Rectal smooth muscle tissue (tissue), 1 donor: ENCODE measurements at regions not wholly inside any gene's neighbourhood (a gene's known extent, or its start where the extent isn't known, plus 50 kb on each side); places are given as distances from the start of the nearest gene placed in this dataset.

Experiments used
- H3K27ac ChIP-seq: one replicate; pipeline ENCODE4 v1.7.0; 2013; ENCODE audit warnings: low read depth, low read length, inconsistent platforms
- H3K27me3 ChIP-seq: one replicate; pipeline ENCODE4 v1.7.0; 2013; ENCODE audit warnings: low read length; ENCODE audit not compliant: control insufficient read depth, insufficient read depth
- H3K36me3 ChIP-seq: one replicate; pipeline ENCODE4 v1.7.0; 2013; ENCODE audit warnings: low read length; ENCODE audit not compliant: control insufficient read depth, insufficient read depth
- H3K4me1 ChIP-seq: one replicate; pipeline ENCODE4 v1.7.0; 2013; ENCODE audit warnings: low read length; ENCODE audit not compliant: control insufficient read depth, insufficient read depth
- H3K4me3 ChIP-seq: one replicate; pipeline ENCODE4 v1.7.0; 2013; ENCODE audit warnings: low read length
- H3K9ac ChIP-seq: one replicate; pipeline ENCODE4 v1.7.0; 2013; ENCODE audit warnings: low read length

DNA sequence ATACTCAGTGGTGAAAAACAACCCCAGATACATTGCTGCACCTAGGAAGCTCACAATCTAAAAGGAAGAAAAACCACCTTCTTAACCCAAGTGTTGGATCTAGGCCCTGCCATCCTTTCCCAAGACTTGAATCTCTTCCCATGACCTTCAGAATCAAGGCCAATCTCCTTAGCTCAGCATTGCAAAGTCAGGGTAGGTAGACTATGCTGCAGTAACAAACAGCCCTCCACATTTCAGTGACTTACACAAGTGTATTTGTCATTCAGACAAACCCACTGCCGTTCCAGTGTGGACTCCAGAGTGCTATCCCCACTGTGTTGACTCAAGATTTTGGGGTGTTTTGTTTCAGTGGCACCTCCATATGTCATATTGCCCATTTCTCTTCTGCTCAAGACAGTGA, 278.4 kb downstream of the UACA start:
- H3K4me1 ChIP-seq: no peaks in the 10 kb centered on the region
- H3K9ac ChIP-seq: no peak overlapping the region
- no peak overlapping the region for H3K27ac ChIP-seq
- H3K27me3 ChIP-seq: no peaks in the 10 kb centered on the region
- no peak overlapping the region for H3K4me3 ChIP-seq
- no peaks in the 10 kb centered on the region for H3K36me3 ChIP-seq

DNA sequence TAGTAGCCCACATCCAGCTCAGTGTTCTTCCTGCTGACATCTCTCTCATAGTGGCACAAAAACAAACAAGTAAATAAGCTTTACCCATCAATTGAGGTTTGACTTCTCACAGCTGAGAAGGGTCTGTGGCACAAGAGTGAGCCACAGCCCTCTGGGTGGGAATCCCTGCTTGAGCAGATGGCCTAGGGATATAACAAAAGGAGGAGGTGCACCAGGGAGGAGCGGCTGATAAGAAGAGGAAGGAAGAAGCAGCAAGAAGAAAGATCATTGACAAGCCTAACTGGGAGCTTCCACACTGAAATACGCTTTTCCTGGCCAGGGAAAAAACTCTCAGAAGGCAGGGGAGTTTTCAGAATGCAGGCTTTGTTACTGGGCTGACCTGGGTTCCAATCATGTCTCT, 279.8 kb downstream of the UACA start:
- Histone ChIP-seq H3K4me3 (no peak overlapping the region), H3K9ac (no peak overlapping the region), H3K36me3 (no peaks in the 10 kb centered on the region), H3K4me1 (no peaks in the 10 kb centered on the region), H3K27me3 (no peaks in the 10 kb centered on the region), H3K27ac (no peak overlapping the region)

DNA sequence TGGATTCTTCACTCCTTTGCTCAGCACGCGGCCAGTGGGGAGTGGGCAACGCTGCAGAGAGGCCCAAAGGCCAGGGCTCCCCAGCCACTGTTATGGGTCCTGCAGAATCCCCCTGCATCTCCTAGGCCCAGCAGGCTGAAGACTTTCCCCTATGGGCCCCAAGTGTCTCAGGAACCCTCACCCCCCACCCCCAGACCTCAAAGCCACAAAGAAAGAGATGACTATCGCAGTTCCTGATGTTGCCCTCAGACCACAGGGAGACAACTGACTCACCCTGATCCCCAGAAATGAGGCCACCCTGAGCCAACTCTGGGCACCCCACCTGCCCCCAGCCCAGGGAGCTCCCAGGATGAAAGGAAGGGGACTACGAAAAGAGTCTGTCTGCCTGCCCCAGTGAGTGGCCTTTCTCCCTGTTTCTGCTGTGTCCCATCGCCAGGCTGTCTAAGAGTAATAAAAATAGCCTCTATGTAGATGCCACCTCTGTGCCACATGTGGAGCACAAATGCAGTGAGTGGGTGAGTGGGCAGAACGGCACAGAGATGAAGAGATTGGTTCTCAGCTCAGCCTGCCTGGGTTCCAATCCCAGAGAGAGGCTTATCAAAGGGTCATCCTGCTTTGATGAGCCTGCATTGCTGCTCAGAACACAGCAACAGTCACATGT, 283.0 kb downstream of the UACA start:
- no peaks in the 10 kb centered on the region for H3K36me3 ChIP-seq
- H3K9ac ChIP-seq: no peak overlapping the region
- H3K27ac ChIP-seq: no peak overlapping the region
- no peak overlapping the region for H3K4me3 ChIP-seq
- no peaks in the 10 kb centered on the region for H3K4me1 ChIP-seq
- no peaks in the 10 kb centered on the region for H3K27me3 ChIP-seq

DNA sequence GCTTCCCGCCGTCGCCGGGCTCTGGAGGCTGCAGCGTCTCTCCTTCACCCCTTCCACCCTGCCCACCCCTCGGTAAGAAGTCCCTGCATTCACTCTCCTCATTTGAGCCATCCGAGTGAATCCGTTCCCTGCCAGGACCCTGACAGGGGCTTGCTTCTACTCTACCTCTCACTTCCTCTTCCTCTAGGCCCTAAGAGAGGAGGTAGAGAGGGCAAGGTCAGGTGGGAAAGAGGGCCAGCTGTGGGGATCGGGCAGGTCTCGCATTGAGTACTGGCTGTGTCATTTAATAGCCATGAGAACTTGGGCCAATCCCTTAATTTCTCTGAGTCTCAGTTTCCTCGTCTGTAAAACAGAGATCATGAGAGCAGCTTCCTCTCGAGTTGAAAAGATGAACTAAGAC, 283.6 kb downstream of the UACA start:
- Histone ChIP-seq H3K4me3 (no peak overlapping the region), H3K4me1 (no peaks in the 10 kb centered on the region), H3K9ac (no peak overlapping the region), H3K27ac (no peak overlapping the region), H3K27me3 (no peaks in the 10 kb centered on the region), H3K36me3 (no peaks in the 10 kb centered on the region)

DNA sequence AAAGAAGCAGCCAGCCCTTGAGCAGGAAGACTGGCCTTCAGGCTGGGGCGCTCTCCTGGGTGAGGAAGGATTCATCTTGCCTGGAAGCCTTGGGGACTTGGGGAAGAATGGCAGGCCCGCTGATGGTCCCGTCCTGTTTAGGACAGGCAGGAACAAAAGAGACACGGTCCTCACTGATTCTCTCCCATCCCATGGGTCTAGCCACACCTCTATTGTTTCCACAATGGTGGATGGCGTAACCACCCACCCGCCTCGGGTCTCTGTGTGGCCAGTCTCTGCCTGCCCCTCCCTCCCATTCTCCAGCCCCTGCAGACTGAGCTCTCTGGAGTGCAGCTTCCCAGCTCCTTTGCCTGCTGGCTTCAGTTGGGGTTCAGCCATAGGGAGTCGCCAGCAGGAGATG, 284.3 kb downstream of the UACA start:
- no peaks in the 10 kb centered on the region for H3K36me3 ChIP-seq
- H3K27ac ChIP-seq: no peak overlapping the region
- H3K4me1 ChIP-seq: no peaks in the 10 kb centered on the region
- no peak overlapping the region for H3K9ac ChIP-seq
- no peak overlapping the region for H3K4me3 ChIP-seq
- H3K27me3 ChIP-seq: no peaks in the 10 kb centered on the region

DNA sequence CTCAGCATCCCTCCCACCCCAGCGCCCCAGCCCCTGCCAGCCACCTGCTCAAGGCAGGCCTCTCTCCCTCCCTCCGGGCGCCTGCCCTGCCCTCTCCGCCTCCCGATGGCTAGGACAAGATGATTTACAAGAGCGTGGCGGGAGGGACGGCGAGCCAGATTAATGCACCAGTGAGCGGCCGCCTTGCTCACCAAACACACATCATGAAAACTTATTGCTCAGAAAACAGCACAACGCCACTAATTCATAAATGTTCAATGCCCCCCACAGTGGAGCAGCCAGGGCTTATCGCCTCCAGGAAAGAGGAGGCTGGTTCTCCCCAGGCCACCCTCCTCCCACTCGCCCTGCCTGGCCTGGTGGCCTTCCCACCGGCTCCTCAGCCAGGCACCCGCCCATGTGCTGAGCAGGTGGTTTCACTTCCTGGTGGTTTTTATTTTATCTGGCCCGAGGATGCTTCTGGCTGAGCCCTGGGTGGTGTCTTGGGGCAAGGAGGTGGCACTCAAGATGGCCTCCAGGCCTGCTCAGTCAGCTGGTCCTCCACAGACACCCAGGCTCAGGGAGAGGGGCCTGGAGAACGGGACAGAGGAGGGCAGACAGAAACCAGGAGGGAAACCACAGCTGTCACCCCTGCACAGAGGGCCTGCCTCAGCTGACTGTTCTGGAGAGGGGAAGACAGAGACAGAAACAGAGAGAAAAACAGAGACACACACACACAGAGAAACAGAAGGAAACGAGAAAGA, 284.9 kb downstream of the UACA start:
- Histone ChIP-seq H3K27me3 (no peaks in the 10 kb centered on the region), H3K4me1 (no peaks in the 10 kb centered on the region)

DNA sequence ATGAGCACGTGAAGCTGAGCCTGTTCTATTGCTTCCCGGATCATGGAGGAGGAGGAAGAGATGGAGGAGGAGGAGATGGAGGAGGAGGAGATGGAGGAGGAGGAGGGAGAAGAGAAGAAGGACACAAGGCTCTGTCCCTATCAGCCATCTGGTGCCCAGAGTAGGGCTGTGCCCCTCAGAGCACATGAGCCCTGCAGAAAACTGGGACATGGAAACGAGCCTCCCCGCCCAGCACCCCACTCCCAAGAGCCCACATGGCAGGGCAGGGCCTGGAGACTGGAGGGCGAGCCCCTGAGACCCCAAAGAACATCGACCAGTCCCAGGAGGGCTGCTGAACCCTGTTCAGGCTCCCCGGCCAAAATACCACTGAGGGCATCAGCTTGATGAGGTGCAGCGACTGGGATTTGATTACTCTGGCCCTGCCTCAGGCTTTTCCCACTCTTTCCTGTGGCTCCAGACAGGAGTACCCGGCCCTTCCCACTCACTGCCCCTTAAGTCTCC, 285.6 kb downstream of the UACA start:
- H3K4me1 ChIP-seq: no peaks in the 10 kb centered on the region
- H3K27ac ChIP-seq: no peak overlapping the region
- H3K4me3 ChIP-seq: no peak overlapping the region
- H3K27me3 ChIP-seq: no peaks in the 10 kb centered on the region
- no peaks in the 10 kb centered on the region for H3K36me3 ChIP-seq
- H3K9ac ChIP-seq: no peak overlapping the region

More for the DNA sequence above, 284.9 kb downstream of the UACA start:
- no peak overlapping the region for H3K27ac ChIP-seq
- no peak overlapping the region for H3K4me3 ChIP-seq
- no peaks in the 10 kb centered on the region for H3K36me3 ChIP-seq
- no peak overlapping the region for H3K9ac ChIP-seq

DNA sequence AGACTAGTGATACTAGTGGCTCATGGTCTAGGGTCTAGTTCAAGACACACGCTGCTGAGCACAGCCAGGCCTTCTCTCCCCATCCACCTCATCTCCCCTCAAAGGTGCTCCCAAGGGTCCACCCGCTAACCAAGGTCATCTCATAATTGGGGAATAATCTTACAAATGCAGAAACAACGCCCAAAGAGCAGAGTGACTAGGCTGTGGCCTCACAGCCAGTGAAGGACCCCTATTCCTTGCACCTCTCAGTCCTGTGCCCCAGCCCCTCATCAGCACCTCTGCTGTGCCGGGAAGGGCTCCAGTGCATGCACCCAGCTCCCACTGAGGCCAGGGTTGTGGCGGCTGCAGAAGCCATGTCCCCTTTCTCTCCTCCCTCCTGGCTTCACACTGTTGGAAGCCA, 286.9 kb downstream of the UACA start:
- Histone ChIP-seq H3K27me3 (no peaks in the 10 kb centered on the region), H3K36me3 (no peaks in the 10 kb centered on the region), H3K4me3 (no peak overlapping the region), H3K27ac (no peak overlapping the region), H3K9ac (no peak overlapping the region), H3K4me1 (no peaks in the 10 kb centered on the region)

DNA sequence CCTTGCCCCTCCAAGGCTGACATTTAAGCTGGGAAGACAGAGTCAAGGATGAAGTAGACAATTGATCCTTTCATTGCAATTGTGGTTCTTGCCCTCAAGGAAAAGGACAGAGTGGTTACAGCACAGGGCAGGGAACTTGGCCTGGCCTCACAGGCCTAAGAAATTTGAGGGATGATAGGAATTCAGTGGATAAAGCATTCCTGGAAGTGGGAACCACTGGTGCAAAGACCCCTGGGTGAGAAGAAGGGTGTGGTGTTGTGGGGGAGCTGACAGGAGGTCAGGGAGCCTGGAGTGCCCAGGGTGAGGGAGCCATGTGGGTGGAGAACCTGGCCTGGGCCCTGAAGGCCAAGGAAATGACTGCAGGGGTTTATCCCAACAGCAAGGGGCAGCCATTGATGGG, 287.4 kb downstream of the UACA start:
- no peaks in the 10 kb centered on the region for H3K27me3 ChIP-seq
- H3K9ac ChIP-seq: no peak overlapping the region
- H3K4me1 ChIP-seq: no peaks in the 10 kb centered on the region
- H3K36me3 ChIP-seq: no peaks in the 10 kb centered on the region
- no peak overlapping the region for H3K4me3 ChIP-seq
- no peak overlapping the region for H3K27ac ChIP-seq

DNA sequence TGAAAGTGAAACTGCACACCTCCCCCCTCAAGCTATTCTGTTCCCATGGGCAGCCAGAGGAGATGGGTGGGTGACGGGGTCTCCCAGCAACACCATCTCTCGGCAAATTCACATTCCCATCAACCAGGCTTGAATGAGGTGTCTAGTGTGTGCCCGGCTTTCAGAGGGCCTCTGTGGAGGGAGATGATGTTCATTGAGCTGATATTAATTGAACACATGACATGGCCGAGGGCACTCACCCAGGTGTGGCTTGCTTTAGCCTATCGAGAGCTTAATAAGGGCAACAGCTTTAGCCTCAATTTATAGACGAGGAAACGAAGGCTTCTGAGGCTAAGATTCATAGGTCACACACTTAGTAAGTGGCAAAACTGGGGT, 288.0 kb downstream of the UACA start:
- Histone ChIP-seq H3K36me3 (no peaks in the 10 kb centered on the region), H3K4me1 (no peaks in the 10 kb centered on the region), H3K9ac (no peak overlapping the region), H3K27me3 (no peaks in the 10 kb centered on the region), H3K27ac (peak overlapping the region; percentile 34), H3K4me3 (no peak overlapping the region)

DNA sequence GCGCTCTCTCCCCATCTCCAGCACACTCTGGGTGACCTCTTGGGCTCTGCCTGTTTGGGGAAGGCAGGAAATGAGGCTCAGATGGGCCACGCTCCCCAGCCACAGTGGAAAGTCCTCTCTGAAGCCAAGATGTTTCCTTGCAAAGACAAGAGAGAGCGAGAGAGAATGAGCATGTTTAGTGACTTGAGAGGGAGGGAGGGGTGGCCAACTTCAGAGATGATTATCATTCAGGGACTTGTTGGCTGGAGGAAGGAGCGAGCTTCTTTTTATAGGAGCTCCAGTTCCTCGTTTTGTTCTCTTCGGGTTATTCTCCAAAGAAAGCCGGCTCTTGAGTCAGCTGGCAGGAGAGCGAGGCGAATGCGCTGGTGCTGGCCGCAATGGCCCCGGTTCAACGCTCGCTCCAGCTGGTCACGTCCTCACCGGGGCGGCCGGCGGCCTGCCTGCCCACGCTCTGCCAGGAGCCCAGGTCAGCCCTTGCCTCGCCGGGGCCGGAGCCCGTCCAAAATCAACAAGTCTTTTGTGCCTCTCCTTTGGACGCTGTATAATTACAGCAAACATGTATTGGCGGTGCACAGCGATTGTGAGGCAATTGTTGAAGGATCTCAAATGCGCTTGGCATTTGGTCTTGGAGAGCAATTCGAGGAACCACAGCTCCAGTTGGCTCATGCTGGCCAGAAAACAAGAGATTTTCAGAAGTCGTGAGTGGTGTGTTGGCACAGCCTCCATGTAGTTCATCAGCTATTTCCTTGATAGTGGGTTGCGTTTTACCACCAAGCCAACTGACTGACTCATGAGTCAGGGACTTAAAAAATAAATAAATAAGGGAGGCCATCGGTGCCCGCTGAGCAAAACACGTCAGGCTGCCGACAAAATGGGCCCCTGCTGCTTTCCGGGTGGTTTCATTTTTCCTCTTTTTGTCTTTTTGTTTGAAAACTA, 288.6 kb downstream of the UACA start:
- Histone ChIP-seq H3K4me3 (no peak overlapping the region), H3K36me3 (no peaks in the 10 kb centered on the region), H3K4me1 (no peaks in the 10 kb centered on the region), H3K27ac (peak overlapping the region; percentile 41), H3K27me3 (no peaks in the 10 kb centered on the region), H3K9ac (no peak overlapping the region)

DNA sequence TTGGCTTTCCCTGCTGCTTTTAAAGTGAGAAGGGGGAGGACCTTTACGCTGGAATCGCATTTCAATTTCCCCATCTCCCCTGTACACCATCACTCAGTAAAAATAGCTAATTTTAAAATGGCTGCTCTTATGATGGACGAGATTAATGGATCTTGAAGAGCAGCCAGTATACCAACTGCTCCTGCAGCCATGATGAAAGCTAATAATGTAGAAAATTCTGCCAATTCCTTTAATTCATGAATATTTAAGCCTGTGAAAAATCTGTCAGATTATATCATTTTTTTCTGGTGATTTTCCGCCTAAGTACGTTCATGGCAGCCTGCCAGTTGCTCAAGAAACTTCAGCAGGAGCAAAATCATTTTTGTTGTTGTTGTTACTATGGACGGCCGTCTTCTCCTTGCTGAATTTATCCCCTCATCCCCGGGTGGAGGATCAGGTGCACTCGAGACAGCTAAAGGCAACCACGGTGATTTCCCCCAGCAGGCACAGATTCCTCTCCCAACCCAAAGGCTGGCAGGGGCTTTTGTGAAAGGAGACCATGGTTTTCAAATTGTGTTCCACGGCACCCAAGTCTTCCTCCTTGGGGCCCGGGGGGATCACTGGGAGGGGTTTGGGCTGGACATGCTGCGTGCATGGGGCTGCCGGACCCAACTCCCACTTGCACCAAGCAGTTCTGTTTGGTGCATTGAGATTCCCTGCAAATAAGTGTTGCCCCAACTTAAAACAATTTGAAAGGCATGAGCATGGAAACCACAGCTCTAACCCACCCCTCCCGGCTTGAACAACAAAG, 289.6 kb downstream of the UACA start:
- no peaks in the 10 kb centered on the region for H3K27me3 ChIP-seq
- no peaks in the 10 kb centered on the region for H3K4me1 ChIP-seq
- no peaks in the 10 kb centered on the region for H3K36me3 ChIP-seq
- peak overlapping the region; percentile 41 for H3K27ac ChIP-seq
- no peak overlapping the region for H3K4me3 ChIP-seq
- no peak overlapping the region for H3K9ac ChIP-seq
